KOPT-K1 (cell line): ENCODE measurements at regions not wholly inside any gene's neighbourhood (a gene's known extent, or its start where the extent isn't known, plus 50 kb on each side); places are given as distances from the start of the nearest gene placed in this dataset.

Experiments used
- H3K27ac ChIP-seq: fragments of 200-600 bp; sonication (generic); 2 replicates; pipeline ENCODE4 v1.5.1; 2016; ENCODE audit warnings: antibody characterized with exemption, mild to moderate bottlenecking, low read depth, low read length; ENCODE audit not compliant: poor library complexity, severe bottlenecking
- H3K36me3 ChIP-seq: fragments of 200-600 bp; sonication (generic); 2 replicates; pipeline ENCODE4 v1.5.1; 2017; ENCODE audit warnings: antibody characterized with exemption, mild to moderate bottlenecking, low read length, moderate library complexity; ENCODE audit not compliant: insufficient read depth
- H3K9me3 ChIP-seq: fragments of 200-600 bp; sonication (generic); 2 replicates; pipeline ENCODE4 v1.5.1; 2017; ENCODE audit warnings: antibody characterized with exemption, low read length, mild to moderate bottlenecking; ENCODE audit not compliant: insufficient read depth, poor library complexity, severe bottlenecking

GRCh38 chr22:27193636-27194035 is 536.2 kb downstream of the MIAT start:
- no peak overlapping the region for H3K27ac ChIP-seq

DNA sequence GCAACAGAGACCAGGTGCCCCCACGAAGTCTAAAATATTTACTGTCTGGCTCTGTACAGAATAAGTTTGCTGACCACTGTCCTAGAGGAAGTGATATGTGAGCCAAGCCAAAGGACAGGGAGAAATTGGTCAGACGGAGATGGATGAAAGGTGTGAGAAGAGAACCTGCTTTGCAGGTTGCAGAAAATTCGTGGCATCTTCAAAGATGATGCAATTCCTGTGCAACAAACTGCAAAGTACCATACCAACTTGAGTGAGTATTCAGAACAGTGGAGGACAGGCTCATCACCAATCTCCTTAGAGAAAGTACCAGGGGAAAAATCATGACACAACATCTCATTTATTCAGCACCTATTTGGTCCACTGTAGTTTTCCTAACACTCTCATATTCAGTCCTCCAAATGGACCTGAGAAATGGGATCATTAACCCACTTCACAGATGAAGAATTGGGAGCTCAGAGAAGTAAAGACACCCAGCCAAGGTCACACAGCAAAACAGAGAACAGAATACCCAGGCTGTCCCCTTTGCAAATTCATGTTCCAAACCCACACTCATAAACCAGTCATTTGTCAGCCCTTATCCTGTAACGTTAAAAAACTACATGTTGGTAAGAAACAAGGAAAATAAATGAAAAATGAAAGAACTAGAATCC is 536.8 kb downstream of the MIAT start:
- no peaks in the 10 kb centered on the region for H3K36me3 ChIP-seq
- H3K9me3 ChIP-seq = peaks cover 10% of the 10 kb centered on the region
- no peak overlapping the region for H3K27ac ChIP-seq

More at GRCh38 chr22:27193636-27194035, 536.2 kb downstream of the MIAT start:
- H3K9me3 ChIP-seq = peaks cover 10% of the 10 kb centered on the region
- no peaks in the 10 kb centered on the region for H3K36me3 ChIP-seq

DNA sequence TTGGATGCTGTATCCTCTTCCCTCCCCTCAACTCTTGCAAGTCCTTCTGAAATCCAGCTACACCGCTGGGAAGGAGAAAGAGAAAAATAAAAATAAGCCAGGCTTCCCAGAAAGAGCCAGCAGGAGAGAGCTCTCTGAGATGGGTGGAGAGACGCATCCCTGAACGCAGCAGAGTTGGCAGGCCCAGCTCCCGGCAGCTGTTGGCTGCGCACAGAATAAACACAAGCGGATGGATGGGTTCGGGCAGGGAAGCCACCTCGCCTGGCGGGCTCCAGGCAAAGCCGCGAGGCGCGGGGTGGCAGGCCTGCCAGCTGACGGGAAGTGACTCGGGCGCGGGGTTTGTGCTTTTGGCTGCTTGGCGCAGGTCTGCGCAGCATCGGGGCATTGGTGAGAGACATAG is 537.7 kb downstream of the MIAT start:
- Histone ChIP-seq H3K27ac (no peak overlapping the region), H3K9me3 (peaks cover 10% of the 10 kb centered on the region), H3K36me3 (no peaks in the 10 kb centered on the region)

DNA sequence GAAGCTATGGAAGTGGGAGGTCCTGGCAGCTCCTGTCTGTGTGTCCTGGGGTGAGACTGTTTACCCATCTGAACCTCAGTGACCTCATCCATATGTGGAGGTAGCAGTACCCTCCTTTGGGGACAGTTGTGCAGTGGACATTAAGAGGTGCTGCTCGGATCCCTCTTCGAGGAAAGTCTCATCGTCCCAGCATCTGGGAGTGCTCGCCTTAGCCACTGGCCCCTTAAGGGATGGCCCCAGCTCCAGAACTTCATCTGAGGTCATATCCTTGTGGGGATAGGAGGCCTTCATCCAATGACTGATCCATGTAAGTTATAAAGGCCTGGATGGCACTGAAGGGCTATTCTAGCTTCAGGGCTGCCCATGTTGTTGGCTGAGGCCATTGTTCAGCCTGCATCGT is 538.1 kb downstream of the MIAT start:
- Histone ChIP-seq H3K36me3 (no peaks in the 10 kb centered on the region), H3K9me3 (peaks cover 10% of the 10 kb centered on the region), H3K27ac (no peak overlapping the region)

- Histone ChIP-seq H3K9me3 (peaks cover 2% of the 10 kb centered on the region), H3K36me3 (no peaks in the 10 kb centered on the region), H3K27ac (no peak overlapping the region)
These were observed 539.2 kb downstream of the MIAT start for GRCh38 chr22:27196606-27197005.

DNA sequence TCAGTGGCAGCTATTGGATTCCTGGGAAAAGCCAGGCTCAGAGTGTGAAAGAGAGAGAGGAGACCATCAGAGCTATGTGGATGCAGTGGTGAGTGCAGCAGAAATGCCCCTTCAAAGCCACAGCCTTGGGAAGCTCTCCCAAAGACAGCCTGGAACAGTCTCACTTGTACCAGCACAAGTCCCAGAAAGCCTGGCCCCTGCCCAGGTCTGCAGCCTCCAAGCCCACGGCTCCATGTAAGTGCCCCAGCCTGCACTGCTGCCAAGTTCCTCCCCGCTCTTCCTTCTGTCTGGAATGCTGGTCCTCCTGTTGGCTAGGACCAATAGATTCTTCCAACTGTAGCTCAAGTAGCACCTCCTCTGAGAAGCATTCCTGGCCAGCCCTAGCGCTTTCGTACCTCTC is 539.7 kb downstream of the MIAT start:
- no peak overlapping the region for H3K27ac ChIP-seq
- H3K36me3 ChIP-seq = no peaks in the 10 kb centered on the region
- H3K9me3 ChIP-seq = no peaks in the 10 kb centered on the region

- Histone ChIP-seq H3K9me3 (no peaks in the 10 kb centered on the region), H3K27ac (no peak overlapping the region), H3K36me3 (no peaks in the 10 kb centered on the region)
These were observed 540.2 kb downstream of the MIAT start for GRCh38 chr22:27197618-27198017.

DNA sequence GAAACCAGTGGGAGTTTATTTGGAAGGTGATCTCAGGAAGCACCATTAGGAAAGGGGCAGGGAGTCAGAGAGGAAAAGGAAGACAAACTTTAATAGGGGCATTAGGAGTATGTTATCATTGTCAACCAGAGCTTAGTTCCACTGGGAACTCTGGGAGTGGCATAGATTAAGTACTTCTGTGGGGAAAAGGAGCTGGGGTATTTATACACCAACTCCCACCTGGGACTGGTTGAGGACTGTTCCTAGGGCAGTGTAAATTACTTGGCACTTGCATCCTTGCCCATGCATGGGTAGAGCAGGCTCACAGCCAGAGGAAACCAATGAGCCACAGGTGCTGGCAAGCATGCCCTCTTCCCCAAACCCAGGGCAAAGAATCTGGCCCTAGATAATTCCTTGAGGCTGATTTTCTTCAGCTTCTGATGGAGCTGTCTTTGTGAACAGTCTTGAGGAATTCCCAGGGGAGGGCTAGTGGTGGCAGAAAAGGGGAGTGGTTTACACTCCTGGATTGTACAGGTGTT is 541.2 kb downstream of the MIAT start:
- H3K36me3 ChIP-seq = no peaks in the 10 kb centered on the region
- H3K9me3 ChIP-seq = no peaks in the 10 kb centered on the region
- H3K27ac ChIP-seq = no peak overlapping the region

GRCh38 chr22:27199354-27199753 is 542.0 kb downstream of the MIAT start:
- no peaks in the 10 kb centered on the region for H3K9me3 ChIP-seq
- H3K27ac ChIP-seq = no peak overlapping the region
- no peaks in the 10 kb centered on the region for H3K36me3 ChIP-seq

DNA sequence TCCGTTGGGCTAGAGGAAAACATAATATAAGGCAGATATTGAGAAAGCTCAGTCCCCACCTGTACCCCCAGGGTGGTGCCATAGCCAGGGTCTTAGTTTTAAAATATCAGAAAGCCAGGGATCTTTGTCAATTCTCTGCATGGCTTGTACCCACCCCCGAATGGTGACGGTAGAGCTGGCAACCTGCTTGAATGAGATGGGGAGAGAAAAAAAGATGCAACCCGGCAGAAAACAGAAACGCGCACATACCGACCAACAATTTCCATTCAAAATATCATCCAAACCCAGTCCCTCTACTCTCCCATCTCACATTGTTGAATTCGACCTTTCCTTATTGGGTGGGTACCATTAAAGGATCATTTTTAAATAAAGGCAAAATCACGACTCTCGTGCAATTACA is 543.9 kb downstream of the MIAT start:
- Histone ChIP-seq H3K9me3 (no peaks in the 10 kb centered on the region), H3K27ac (no peak overlapping the region), H3K36me3 (no peaks in the 10 kb centered on the region)

GRCh38 chr22:27201741-27202140 is 544.4 kb downstream of the MIAT start:
- Histone ChIP-seq H3K36me3 (no peaks in the 10 kb centered on the region), H3K27ac (no peak overlapping the region), H3K9me3 (no peaks in the 10 kb centered on the region)

- Histone ChIP-seq H3K27ac (no peak overlapping the region), H3K36me3 (no peaks in the 10 kb centered on the region), H3K9me3 (no peaks in the 10 kb centered on the region)
These were observed 545.9 kb downstream of the MIAT start for GRCh38 chr22:27203276-27203660.

- Histone ChIP-seq H3K27ac (no peak overlapping the region), H3K36me3 (no peaks in the 10 kb centered on the region), H3K9me3 (no peaks in the 10 kb centered on the region)
These were observed 546.9 kb downstream of the MIAT start for GRCh38 chr22:27204280-27204679.

DNA sequence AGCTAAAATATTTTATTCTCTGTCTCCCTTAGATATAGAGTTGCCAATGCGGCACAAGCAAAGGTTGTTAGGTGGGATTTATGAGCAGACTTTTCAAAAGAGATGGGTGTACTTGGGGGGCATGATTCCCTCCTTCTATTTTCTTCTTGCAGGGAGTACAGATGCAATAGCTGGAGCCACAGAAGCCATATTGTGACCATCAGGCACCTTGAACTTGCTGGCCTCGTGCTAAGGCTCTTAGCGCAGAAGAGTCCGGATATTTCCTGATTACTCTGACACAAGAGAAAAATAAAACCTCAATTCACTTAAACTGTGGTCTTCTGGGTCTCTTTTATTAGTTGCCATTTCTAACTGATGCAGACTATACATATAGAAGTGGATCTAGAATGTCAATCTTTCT is 547.4 kb downstream of the MIAT start:
- H3K36me3 ChIP-seq = no peaks in the 10 kb centered on the region
- H3K9me3 ChIP-seq = no peaks in the 10 kb centered on the region
- H3K27ac ChIP-seq = no peak overlapping the region

- Histone ChIP-seq H3K27ac (no peak overlapping the region), H3K9me3 (no peaks in the 10 kb centered on the region), H3K36me3 (no peaks in the 10 kb centered on the region)
These were observed 548.3 kb downstream of the MIAT start for GRCh38 chr22:27205492-27206373.
